ENCODE measurements at regions not wholly inside any gene's neighbourhood (a gene's known extent, or its start where the extent isn't known, plus 50 kb on each side); places are given as distances from the start of the nearest gene placed in this dataset.
A peak's percentile ranks its signal among the peaks of the same experiment; 100 is the strongest.

- no peak for DNase-seq (ENCODE audit: low spot score in 2 of 2)
- no peaks in the 10 kb centered on the region for H3K36me3 ChIP-seq (replicated peaks)
- in situ Hi-C loops (cut with MboI; ENCODE audit: low sequenced_read_pairs), result no loop called here
- no peaks in the 10 kb centered on the region for H3K9me3 ChIP-seq
- no peaks in the 10 kb centered on the region for H3K27me3 ChIP-seq (ENCODE audit: low read depth)
- no peaks in the 10 kb centered on the region for H3K4me1 ChIP-seq
- H3K4me3 ChIP-seq, result no peak overlapping the region
Measured at GRCh38 chr10:126722726-126723125, 52.2 kb upstream of the C10orf90 start.

GRCh38 chr10:126723226-126723625 lies 52.7 kb upstream of the C10orf90 start:
- no peaks in the 10 kb centered on the region for H3K27me3 ChIP-seq (ENCODE audit: low read depth)
- in situ Hi-C loops (cut with MboI; ENCODE audit: low sequenced_read_pairs), result no loop called here
- DNase-seq (ENCODE audit: low spot score in 2 of 2), result no peak

GRCh38 chr10:126729314-126729870 lies 58.9 kb upstream of the C10orf90 start:
- Histone ChIP-seq H3K4me3 (no peak overlapping the region), H3K4me1 (no peaks in the 10 kb centered on the region), H3K36me3 (replicated peaks) (no peaks in the 10 kb centered on the region), H3K27me3 (ENCODE audit: low read depth) (no peaks in the 10 kb centered on the region), H3K9me3 (no peaks in the 10 kb centered on the region)
- in situ Hi-C loops (cut with MboI; ENCODE audit: low sequenced_read_pairs), result no loop called here
- no peak for DNase-seq (ENCODE audit: low spot score in 2 of 2)

More at GRCh38 chr10:126723226-126723625, 52.7 kb upstream of the C10orf90 start:
- Histone ChIP-seq H3K9me3 (no peaks in the 10 kb centered on the region), H3K4me1 (no peaks in the 10 kb centered on the region), H3K36me3 (replicated peaks) (no peaks in the 10 kb centered on the region), H3K4me3 (no peak overlapping the region)

DNA sequence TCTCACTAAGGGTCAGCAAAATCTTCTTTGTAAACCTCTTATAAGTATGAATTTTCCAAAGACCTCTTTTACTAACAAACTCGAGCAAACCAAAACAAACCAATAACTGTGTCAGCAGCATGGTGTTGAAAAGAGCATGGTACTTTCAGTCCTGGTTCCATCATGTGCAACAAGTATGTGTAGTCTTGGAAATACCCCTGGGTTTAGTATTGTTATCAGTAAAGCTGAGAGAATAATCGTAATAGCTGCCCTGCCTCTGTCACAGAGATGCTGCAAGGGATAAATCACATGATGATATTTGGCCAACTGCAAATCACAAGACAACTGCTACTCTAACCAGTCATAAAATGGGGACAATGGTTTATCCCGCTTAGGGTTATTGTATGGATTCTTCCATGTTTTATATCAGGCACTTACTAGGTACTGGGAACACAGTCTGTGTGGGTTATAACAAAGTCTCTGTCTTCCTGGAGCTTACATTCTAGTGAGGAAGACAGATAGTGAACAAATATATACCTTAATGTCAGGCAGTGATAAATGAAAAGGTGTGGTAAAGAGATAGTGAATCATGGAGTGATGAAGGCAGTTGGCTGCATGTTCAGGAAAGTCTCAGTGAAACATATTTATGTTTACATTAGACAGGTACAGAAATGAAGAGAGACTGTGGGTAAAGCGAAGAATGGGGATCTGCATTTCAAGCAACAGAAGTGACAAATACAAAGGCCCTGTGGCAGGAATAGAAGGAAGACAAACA lies 60.5 kb upstream of the C10orf90 start:
- no peak for DNase-seq (ENCODE audit: low spot score in 2 of 2)
- in situ Hi-C loops (cut with MboI; ENCODE audit: low sequenced_read_pairs), result no loop called here
- Histone ChIP-seq H3K36me3 (replicated peaks) (no peaks in the 10 kb centered on the region), H3K27me3 (ENCODE audit: low read depth) (no peaks in the 10 kb centered on the region), H3K9me3 (no peaks in the 10 kb centered on the region), H3K4me3 (no peak overlapping the region), H3K4me1 (no peaks in the 10 kb centered on the region)

DNA sequence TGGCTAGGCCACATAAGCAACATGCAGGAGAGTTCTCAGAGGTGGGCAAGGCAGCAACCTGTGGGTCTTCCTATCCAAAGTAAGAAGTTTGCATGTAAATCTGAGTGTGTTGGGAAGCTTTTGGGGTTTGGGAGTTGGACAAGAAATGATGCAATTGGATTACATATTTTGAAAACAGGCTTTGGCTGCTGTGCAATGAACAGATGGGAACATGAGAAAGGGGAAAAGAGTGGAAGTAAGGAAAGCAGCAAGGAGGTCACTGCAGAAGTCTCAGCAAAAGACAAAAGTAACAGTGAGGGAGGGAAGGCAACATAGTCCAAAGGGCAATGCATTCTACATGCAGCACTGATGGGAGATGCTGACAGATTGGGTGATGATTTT lies 61.1 kb upstream of the C10orf90 start:
- no peak overlapping the region for H3K4me3 ChIP-seq
- DNase-seq (ENCODE audit: low spot score in 2 of 2), result no peak
- H3K9me3 ChIP-seq, result no peaks in the 10 kb centered on the region
- H3K4me1 ChIP-seq, result no peaks in the 10 kb centered on the region
- in situ Hi-C loops (cut with MboI; ENCODE audit: low sequenced_read_pairs), result no loop called here
- no peaks in the 10 kb centered on the region for H3K27me3 ChIP-seq (ENCODE audit: low read depth)
- H3K36me3 ChIP-seq (replicated peaks), result no peaks in the 10 kb centered on the region

DNA sequence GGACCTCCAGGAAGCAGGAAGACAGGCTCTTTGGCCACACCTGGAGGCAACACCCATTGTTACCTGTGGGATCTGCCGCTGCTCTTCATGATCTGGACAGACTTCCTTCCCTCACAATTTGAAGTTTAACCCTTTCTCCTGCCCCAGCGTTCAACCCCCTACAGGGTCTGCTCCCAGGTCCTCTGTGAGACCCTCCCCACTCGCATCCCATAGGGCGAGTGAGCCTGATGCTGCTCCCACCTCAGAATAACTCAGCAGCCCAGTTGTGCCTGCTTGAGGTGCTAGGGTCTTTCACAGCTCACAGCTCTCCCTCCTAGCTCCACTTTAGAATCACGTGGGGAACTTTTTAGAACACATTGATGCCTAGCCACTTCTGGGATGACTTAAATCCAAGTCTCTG lies 61.8 kb upstream of the C10orf90 start:
- in situ Hi-C loops (cut with MboI; ENCODE audit: low sequenced_read_pairs), result no loop called here
- Histone ChIP-seq H3K9me3 (no peaks in the 10 kb centered on the region), H3K27me3 (ENCODE audit: low read depth) (no peaks in the 10 kb centered on the region), H3K36me3 (replicated peaks) (no peaks in the 10 kb centered on the region), H3K4me3 (no peak overlapping the region), H3K4me1 (no peaks in the 10 kb centered on the region)
- DNase-seq (ENCODE audit: low spot score in 2 of 2), result no peak

- H3K27me3 ChIP-seq (ENCODE audit: low read depth), result no peaks in the 10 kb centered on the region
- H3K4me1 ChIP-seq, result no peaks in the 10 kb centered on the region
- no peaks in the 10 kb centered on the region for H3K36me3 ChIP-seq (replicated peaks)
- DNase-seq (ENCODE audit: low spot score in 2 of 2), result no peak
- H3K9me3 ChIP-seq, result no peaks in the 10 kb centered on the region
- in situ Hi-C loops (cut with MboI; ENCODE audit: low sequenced_read_pairs), result no loop called here
- no peak overlapping the region for H3K4me3 ChIP-seq
Measured at GRCh38 chr10:126732868-126733267, 62.4 kb upstream of the C10orf90 start.

- Histone ChIP-seq H3K4me3 (no peak overlapping the region), H3K4me1 (no peaks in the 10 kb centered on the region), H3K36me3 (replicated peaks) (no peaks in the 10 kb centered on the region), H3K9me3 (no peaks in the 10 kb centered on the region), H3K27me3 (ENCODE audit: low read depth) (no peaks in the 10 kb centered on the region)
- in situ Hi-C loops (cut with MboI; ENCODE audit: low sequenced_read_pairs), result no loop called here
- no peak for DNase-seq (ENCODE audit: low spot score in 2 of 2)
Measured at GRCh38 chr10:126734015-126734414, 63.5 kb upstream of the C10orf90 start.

GRCh38 chr10:126734967-126735366 lies 64.5 kb upstream of the C10orf90 start:
- no peak for DNase-seq (ENCODE audit: low spot score in 2 of 2)
- Histone ChIP-seq H3K27me3 (ENCODE audit: low read depth) (no peaks in the 10 kb centered on the region), H3K4me3 (no peak overlapping the region), H3K36me3 (replicated peaks) (no peaks in the 10 kb centered on the region), H3K9me3 (no peaks in the 10 kb centered on the region), H3K4me1 (no peaks in the 10 kb centered on the region)
- in situ Hi-C loops (cut with MboI; ENCODE audit: low sequenced_read_pairs), result no loop called here

- Histone ChIP-seq H3K27me3 (ENCODE audit: low read depth) (no peaks in the 10 kb centered on the region), H3K36me3 (replicated peaks) (no peaks in the 10 kb centered on the region), H3K4me1 (no peaks in the 10 kb centered on the region), H3K4me3 (no peak overlapping the region), H3K9me3 (no peaks in the 10 kb centered on the region)
- in situ Hi-C loops (cut with MboI; ENCODE audit: low sequenced_read_pairs), result no loop called here
- no peak for DNase-seq (ENCODE audit: low spot score in 2 of 2)
Measured at GRCh38 chr10:126736142-126736541, 65.6 kb upstream of the C10orf90 start.

- no peaks in the 10 kb centered on the region for H3K27me3 ChIP-seq (ENCODE audit: low read depth)
- in situ Hi-C loops (cut with MboI; ENCODE audit: low sequenced_read_pairs), result no loop called here
Measured at GRCh38 chr10:126736727-126737126, 66.2 kb upstream of the C10orf90 start.

DNA sequence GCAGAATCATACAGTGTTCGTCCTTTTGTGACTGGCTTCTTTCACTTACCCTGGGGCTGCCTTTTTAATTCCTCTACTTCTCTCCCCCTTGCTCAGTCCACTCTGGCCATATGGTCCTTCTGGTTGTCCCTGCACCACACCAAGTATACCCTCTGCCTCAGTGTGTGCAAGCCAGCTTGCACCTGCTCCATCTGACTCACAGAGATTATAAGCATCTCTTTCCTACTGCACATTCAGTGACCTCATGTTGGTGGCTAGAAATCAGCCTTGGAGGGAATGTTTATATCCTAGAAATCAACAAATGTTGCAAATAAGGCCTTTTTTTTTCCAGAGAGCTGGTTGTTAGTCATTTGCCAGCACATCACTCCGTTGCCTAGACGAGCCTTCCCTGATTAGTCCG lies 67.5 kb upstream of the C10orf90 start:
- in situ Hi-C loops (cut with MboI; ENCODE audit: low sequenced_read_pairs), result no loop called here
- H3K27me3 ChIP-seq (ENCODE audit: low read depth), result no peaks in the 10 kb centered on the region

More at GRCh38 chr10:126736727-126737126, 66.2 kb upstream of the C10orf90 start:
- no peak for DNase-seq (ENCODE audit: low spot score in 2 of 2)
- H3K4me3 ChIP-seq, result no peak overlapping the region
- H3K36me3 ChIP-seq (replicated peaks), result no peaks in the 10 kb centered on the region
- H3K9me3 ChIP-seq, result no peaks in the 10 kb centered on the region
- H3K4me1 ChIP-seq, result no peaks in the 10 kb centered on the region

DNA sequence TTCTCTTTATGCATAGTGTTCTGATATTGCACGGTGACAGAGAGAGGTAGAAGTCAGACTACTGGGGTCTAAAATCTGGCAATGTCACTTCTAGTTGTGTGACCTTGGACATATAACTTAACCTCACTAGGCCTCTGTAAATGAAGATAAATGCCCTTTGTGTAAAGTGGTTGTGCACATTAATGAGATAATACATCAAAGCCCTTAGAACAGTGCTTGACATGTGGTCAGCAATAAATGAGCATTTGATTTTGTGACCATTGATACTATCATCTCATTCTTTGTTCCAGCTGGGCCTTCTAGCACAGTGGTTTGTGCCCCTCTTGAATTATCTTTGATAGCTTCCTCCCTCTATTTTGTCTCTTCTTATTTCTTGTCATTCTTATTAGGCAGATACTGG lies 74.1 kb upstream of the C10orf90 start:
- in situ Hi-C loops (cut with MboI; ENCODE audit: low sequenced_read_pairs), result no loop called here
- Histone ChIP-seq H3K4me1 (no peaks in the 10 kb centered on the region), H3K9me3 (no peaks in the 10 kb centered on the region), H3K36me3 (replicated peaks) (no peaks in the 10 kb centered on the region), H3K27me3 (ENCODE audit: low read depth) (no peaks in the 10 kb centered on the region), H3K4me3 (no peak overlapping the region)
- no peak for DNase-seq (ENCODE audit: low spot score in 2 of 2)

More for the DNA sequence above, 67.5 kb upstream of the C10orf90 start:
- DNase-seq (ENCODE audit: low spot score in 2 of 2), result no peak
- H3K4me3 ChIP-seq, result no peak overlapping the region
- H3K36me3 ChIP-seq (replicated peaks), result no peaks in the 10 kb centered on the region
- H3K9me3 ChIP-seq, result no peaks in the 10 kb centered on the region
- H3K4me1 ChIP-seq, result no peaks in the 10 kb centered on the region

DNA sequence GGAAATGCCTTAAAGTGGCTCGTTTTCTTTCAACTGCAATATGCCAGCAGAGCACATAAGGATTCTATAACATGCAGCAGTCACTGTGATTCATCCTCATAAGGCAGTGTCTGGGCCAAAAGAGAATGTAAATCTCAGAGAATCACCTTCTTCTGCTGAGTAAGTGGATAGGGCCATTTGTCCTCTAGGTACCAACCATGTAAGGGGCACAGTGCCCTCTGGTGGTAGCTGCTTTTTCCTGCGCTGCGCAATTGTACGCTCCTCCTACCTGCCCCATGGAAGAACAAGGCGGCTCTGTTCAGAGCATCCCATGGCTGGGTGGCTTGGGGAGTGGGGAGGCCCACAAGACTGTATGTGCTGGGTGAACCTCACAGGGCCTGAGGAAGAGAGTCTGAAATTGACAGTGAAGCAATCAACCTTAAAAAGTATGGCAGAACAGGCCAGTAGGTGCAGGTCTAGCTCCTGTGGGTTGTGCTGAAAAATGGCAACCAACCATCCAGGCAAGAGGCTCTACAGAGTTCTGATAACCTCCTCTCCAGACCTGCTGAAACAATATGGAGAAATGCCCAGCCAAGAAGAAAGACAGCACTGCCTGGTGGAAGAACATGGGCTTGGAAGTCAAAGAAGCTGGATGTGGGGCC lies 78.6 kb upstream of the C10orf90 start:
- DNase-seq (ENCODE audit: low spot score in 2 of 2), result peak; percentile 50 to 86
- Histone ChIP-seq H3K4me1 (no peaks in the 10 kb centered on the region), H3K27me3 (ENCODE audit: low read depth) (no peaks in the 10 kb centered on the region), H3K9me3 (no peaks in the 10 kb centered on the region), H3K36me3 (replicated peaks) (no peaks in the 10 kb centered on the region), H3K4me3 (no peak overlapping the region)
- in situ Hi-C loops (cut with MboI; ENCODE audit: low sequenced_read_pairs), result no loop called here

All from HAP-1 (cell line).